SK-N-SH (cell line): ENCODE measurements at regions not wholly inside any gene's neighbourhood (a gene's known extent, or its start where the extent isn't known, plus 50 kb on each side); places are given as distances from the start of the nearest gene placed in this dataset.

Experiments used
- CTCF ChIA-PET: fragments of 300-600, 350-600 bp; formaldehyde crosslinking; extraction: SDS; loops from one replicate; lab custom pipeline; 2021; lab: Yijun Ruan, JAX
- POLR2A ChIA-PET: fragments of 350-600 bp; sonication (Branson Sonifier 250); formaldehyde crosslinking; extraction: SDS; loops from one replicate; lab custom pipeline; 2020; ENCODE audit warnings: antibody characterized with exemption, inconsistent platforms; lab: Yijun Ruan, JAX
- DNase-seq: peaks from one replicate; pipeline ENCODE4 v3.0.0; 2012
- H2AFZ ChIP-seq: fragments of 200-600 bp; sonication (generic); 2 replicates; pipeline ENCODE4 v1.8.1; 2016; ENCODE audit warnings: antibody characterized with exemption, mild to moderate bottlenecking, low read depth
- H3F3A ChIP-seq: fragments of 200-600 bp; sonication (generic); replicated peaks from 2 replicates; pipeline ENCODE3; 2016; ENCODE audit warnings: antibody characterized with exemption, mild to moderate bottlenecking; ENCODE audit not compliant: insufficient read depth
- H3K27ac ChIP-seq, 2 experiments: fragments of 200-500 bp in 1 of 2; fragments of 200-600 bp in 1 of 2; sonication (Bioruptor generic) in 1 of 2; sonication (generic), shearing (Covaris generic) in 1 of 2; 2 replicates each; pipeline versions ENCODE4 v1.5.1 to v1.6.1; 2014 to 2016; ENCODE audit warnings: low read depth in 2 of 2, inconsistent platforms in 1 of 2, low read length in 1 of 2, mild to moderate bottlenecking in 1 of 2, mixed read lengths in 1 of 2
- H3K27me3 ChIP-seq: fragments of 200-600 bp; sonication (generic), shearing (Covaris generic); 2 replicates; pipeline ENCODE4 v1.6.1; 2016; ENCODE audit warnings: mixed run types; ENCODE audit not compliant: insufficient read depth
- H3K36me3 ChIP-seq, 2 experiments: fragments of 200-500 bp in 1 of 2; fragments of 200-600 bp in 1 of 2; sonication (Bioruptor generic) in 1 of 2; sonication (generic) in 1 of 2; replicated peaks in 1 of 2; 2 replicates each; pipeline versions ENCODE3 to v1.5.1; 2014 to 2016; ENCODE audit warnings: low read length in 1 of 2, mild to moderate bottlenecking in 1 of 2; ENCODE audit not compliant: insufficient read depth in 2 of 2, control insufficient read depth in 1 of 2
- H3K4me1 ChIP-seq, 2 experiments: fragments of 200-500 bp in 1 of 2; fragments of 200-600 bp in 1 of 2; sonication (Bioruptor generic) in 1 of 2; sonication (generic), shearing (Covaris generic) in 1 of 2; 2 replicates each; pipeline versions ENCODE4 v1.5.1 to v1.6.1; 2014 to 2016; ENCODE audit warnings: low read depth in 1 of 2, low read length in 1 of 2, mixed run types in 1 of 2; ENCODE audit not compliant: insufficient read depth in 2 of 2, control insufficient read depth in 1 of 2
- H3K4me2 ChIP-seq: fragments of 200-600 bp; sonication (generic), shearing (Covaris generic); 2 replicates; pipeline ENCODE4 v1.6.1; 2017; ENCODE audit warnings: mixed run types
- H3K4me3 ChIP-seq, 2 experiments: fragments of 200-500 bp in 1 of 2; fragments of 200-600 bp in 1 of 2; sonication (Bioruptor generic) in 1 of 2; sonication (generic), shearing (Covaris generic) in 1 of 2; 2 replicates each; pipeline versions ENCODE4 v1.5.1 to v1.8.1; 2014 to 2016; ENCODE audit warnings: low read depth in 2 of 2, inconsistent platforms in 1 of 2, low read length in 1 of 2, mild to moderate bottlenecking in 1 of 2, mixed read lengths in 1 of 2, moderate library complexity in 1 of 2
- H3K79me2 ChIP-seq: fragments of 200-600 bp; sonication (generic); 2 replicates; pipeline ENCODE4 v1.8.1; 2017; ENCODE audit warnings: mild to moderate bottlenecking; ENCODE audit not compliant: insufficient read depth
- H3K9ac ChIP-seq: fragments of 200-600 bp; sonication (generic); 2 replicates; pipeline ENCODE4 v1.6.1; 2017; ENCODE audit warnings: mixed run types
- H3K9me2 ChIP-seq: fragments of 200-600 bp; sonication (generic); 2 replicates; pipeline ENCODE4 v1.6.1; 2017; ENCODE audit warnings: mixed run types
- H3K9me3 ChIP-seq: fragments of 200-600 bp; sonication (generic); 2 replicates; pipeline ENCODE4 v1.6.1; 2017; ENCODE audit warnings: mixed run types, mild to moderate bottlenecking, moderate library complexity
- H4K20me1 ChIP-seq: fragments of 200-600 bp; sonication (generic); 2 replicates; pipeline ENCODE4 v1.6.1; 2017; ENCODE audit warnings: mild to moderate bottlenecking, mixed run types; ENCODE audit not compliant: insufficient read depth
- CTCF ChIP-seq: fragments of 200-600 bp; sonication (generic); IDR thresholded peaks from 2 replicates; pipeline ENCODE4 v1.6.1; 2017; ENCODE audit warnings: antibody characterized with exemption, mild to moderate bottlenecking, moderate library complexity
- ELF1 ChIP-seq: IDR thresholded peaks from 2 replicates; pipeline ENCODE4 v1.4.0; 2012
- FOXM1 ChIP-seq: IDR thresholded peaks from 2 replicates; pipeline ENCODE4 v1.4.0; 2012; ENCODE audit warnings: low read depth, mild to moderate bottlenecking
- GABPA ChIP-seq: IDR thresholded peaks from 2 replicates; pipeline ENCODE4 v1.4.0; 2012; ENCODE audit warnings: low read depth, mild to moderate bottlenecking
- GATA2 ChIP-seq: sonication (generic); formaldehyde crosslinking; IDR thresholded peaks from 2 replicates; pipeline ENCODE4 v1.5.0; 2020; ENCODE audit warnings: mild to moderate bottlenecking, missing genetic modification reagents
- IRF3 ChIP-seq: fragments of 150-350 bp; IDR thresholded peaks from 2 replicates; pipeline ENCODE4 v1.6.1; 2016; ENCODE audit warnings: mild to moderate bottlenecking, low read depth, low read length
- JUND ChIP-seq: IDR thresholded peaks from 2 replicates; pipeline ENCODE4 v1.4.0; 2012
- NRF1 ChIP-seq: IDR thresholded peaks from 2 replicates; pipeline ENCODE4 v1.6.1; 2012; ENCODE audit warnings: low read depth, mild to moderate bottlenecking, low read length
- RAD21 ChIP-seq: IDR thresholded peaks from 2 replicates; pipeline ENCODE4 v1.6.1; 2012; ENCODE audit warnings: mild to moderate bottlenecking, low read length
- RCOR1 ChIP-seq: fragments of 150-350 bp; IDR thresholded peaks from 2 replicates; pipeline ENCODE4 v1.6.1; 2017; ENCODE audit warnings: antibody characterized with exemption, low read length
- RXRA ChIP-seq: IDR thresholded peaks from 2 replicates; pipeline ENCODE4 v1.4.0; 2012; ENCODE audit warnings: low read depth, mild to moderate bottlenecking, borderline replicate concordance
- TAF1 ChIP-seq: IDR thresholded peaks from 2 replicates; pipeline ENCODE4 v1.6.1; 2012; ENCODE audit warnings: low read depth, mild to moderate bottlenecking, low read length, moderate library complexity, borderline replicate concordance
- TCF12 ChIP-seq: IDR thresholded peaks from 2 replicates; pipeline ENCODE4 v1.4.0; 2012
- ZBTB33 ChIP-seq: IDR thresholded peaks from 2 replicates; pipeline ENCODE4 v1.4.0; 2012; ENCODE audit warnings: low read depth, borderline replicate concordance
- WGBS: methylation state at CpG from one replicate; pipeline ENCODE4 v1.1.6; 2017; ENCODE audit warnings: low lambda C conversion rate; 5-methylcytosine and 5-hydroxymethylcytosine counted together
- TF ChIP-seq, protein P1 (sequence below): IDR thresholded peaks from 2 replicates; pipeline ENCODE4 v1.4.0; 2012; ENCODE audit warnings: low read depth

DNA sequence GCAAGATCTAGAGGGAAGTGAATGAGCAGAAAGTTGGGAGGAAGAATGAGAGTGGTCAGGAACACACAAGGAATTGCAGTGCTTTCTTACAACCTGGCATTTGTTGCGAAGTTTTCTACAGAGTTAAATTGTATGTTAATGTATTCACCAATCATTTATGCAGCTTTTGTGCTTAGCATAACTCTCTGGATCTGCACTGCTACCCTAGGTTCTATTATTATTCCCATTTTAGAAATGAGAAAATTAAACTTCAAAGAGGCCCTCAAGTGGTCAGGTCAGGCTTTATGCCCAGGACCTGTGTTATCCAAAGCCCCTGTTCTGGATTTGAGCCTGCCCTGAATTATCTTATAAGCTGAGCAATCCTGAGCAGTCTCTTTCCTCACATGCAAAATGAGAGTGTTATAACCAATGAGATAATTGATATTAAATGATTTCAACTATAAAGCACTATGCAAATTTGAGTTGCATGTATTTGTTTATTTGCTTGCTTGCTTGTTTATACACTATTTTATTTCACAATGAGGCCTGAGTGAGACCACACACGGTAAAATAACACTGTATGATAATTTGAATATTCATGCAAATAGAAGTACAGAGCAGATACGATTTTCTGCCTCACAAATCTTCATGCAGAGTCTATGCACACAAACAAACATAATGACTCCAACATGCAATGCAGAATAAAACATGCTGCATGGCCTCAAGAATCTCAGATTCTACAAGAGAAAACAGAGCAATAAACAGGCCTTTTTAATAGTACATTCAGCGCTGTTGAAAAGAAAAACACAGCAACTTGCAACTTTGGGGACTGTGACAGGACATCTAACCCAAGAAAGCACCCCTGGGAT, 323.0 kb downstream of the PLPP3 start:
- H3K4me3 ChIP-seq: no peak overlapping the region
- no peak overlapping the region; a peak in 1 of 4 replicates for H3K27ac ChIP-seq
- no peaks in the 10 kb centered on the region for H3K9me3 ChIP-seq
- H3K9me2 ChIP-seq: no peaks in the 10 kb centered on the region
- DNase-seq: no peak
- H4K20me1 ChIP-seq: no peaks in the 10 kb centered on the region
- 73% methylated on average over 4 of the region's 4 CpGs for WGBS
- ChIA-PET POLR2A (no interaction called here), CTCF (interaction anchor here (1.0 kb wide), 1 partner anchor 168 kb away, joined by 3 read pairs; no protein-coding TSS in a partner anchor)
- H3K36me3 ChIP-seq: no peaks in the 10 kb centered on the region
- H3K9ac ChIP-seq: no peak overlapping the region
- H3K79me2 ChIP-seq: no peaks in the 10 kb centered on the region
- no peaks in the 10 kb centered on the region for H3K27me3 ChIP-seq
- TF ChIP-seq RAD21: peak; percentile 8; the same call in 1 of the 2 replicates
- TF ChIP-seq RCOR1: no peak
- no peak for TF ChIP-seq GABPA
- TF ChIP-seq TCF12: no peak
- TF ChIP-seq RXRA: no peak
- TF ChIP-seq, all 33 proteins: peak for 1
- Histone ChIP-seq H3K4me2 (no peak overlapping the region), H2AFZ (no peak overlapping the region), H3F3A (no peaks in the 10 kb centered on the region), H3K4me1 (peaks cover 0 to 6% of the 10 kb centered on the region in 2 experiments; a peak in 1 of 4 replicates)

GRCh38 chr1:56255516-56256152, 323.7 kb downstream of the PLPP3 start:
- Histone ChIP-seq H3K9me2 (no peaks in the 10 kb centered on the region), H3K27ac (no peak overlapping the region; a peak in 1 of 4 replicates), H4K20me1 (no peaks in the 10 kb centered on the region), H3K36me3 (no peaks in the 10 kb centered on the region), H3F3A (no peaks in the 10 kb centered on the region), H3K79me2 (no peaks in the 10 kb centered on the region), H3K4me1 (peaks cover 0 to 6% of the 10 kb centered on the region in 2 experiments; a peak in 1 of 4 replicates), H3K4me2 (no peak overlapping the region), H2AFZ (no peak overlapping the region), H3K27me3 (no peaks in the 10 kb centered on the region), H3K4me3 (no peak overlapping the region), H3K9ac (no peak overlapping the region), H3K9me3 (no peaks in the 10 kb centered on the region)
- CTCF ChIA-PET: interaction anchor here (1.0 kb wide), 1 partner anchor 169 kb away, joined by 3 read pairs; no protein-coding TSS in a partner anchor
- POLR2A ChIA-PET: no interaction called here
- no peak for DNase-seq
- whole genome bisulfite sequencing: 69% methylated on average over 5 of the region's 5 CpGs
- TF ChIP-seq CTCF (no peak), ELF1 (no peak), JUND (no peak), NRF1 (no peak), RAD21 (no peak), IRF3 (no peak), TAF1 (no peak), FOXM1 (no peak), TCF12 (no peak), ZBTB33 (no peak), GABPA (no peak), GATA2 (CRISPR knock-in tag) (no peak)
- TF ChIP-seq, protein P1, sequence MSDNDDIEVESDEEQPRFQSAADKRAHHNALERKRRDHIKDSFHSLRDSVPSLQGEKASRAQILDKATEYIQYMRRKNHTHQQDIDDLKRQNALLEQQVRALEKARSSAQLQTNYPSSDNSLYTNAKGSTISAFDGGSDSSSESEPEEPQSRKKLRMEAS: no peak
